ENCODE measurements at regions not wholly inside any gene's neighbourhood (a gene's known extent, or its start where the extent isn't known, plus 50 kb on each side); places are given as distances from the start of the nearest gene placed in this dataset.

DNA sequence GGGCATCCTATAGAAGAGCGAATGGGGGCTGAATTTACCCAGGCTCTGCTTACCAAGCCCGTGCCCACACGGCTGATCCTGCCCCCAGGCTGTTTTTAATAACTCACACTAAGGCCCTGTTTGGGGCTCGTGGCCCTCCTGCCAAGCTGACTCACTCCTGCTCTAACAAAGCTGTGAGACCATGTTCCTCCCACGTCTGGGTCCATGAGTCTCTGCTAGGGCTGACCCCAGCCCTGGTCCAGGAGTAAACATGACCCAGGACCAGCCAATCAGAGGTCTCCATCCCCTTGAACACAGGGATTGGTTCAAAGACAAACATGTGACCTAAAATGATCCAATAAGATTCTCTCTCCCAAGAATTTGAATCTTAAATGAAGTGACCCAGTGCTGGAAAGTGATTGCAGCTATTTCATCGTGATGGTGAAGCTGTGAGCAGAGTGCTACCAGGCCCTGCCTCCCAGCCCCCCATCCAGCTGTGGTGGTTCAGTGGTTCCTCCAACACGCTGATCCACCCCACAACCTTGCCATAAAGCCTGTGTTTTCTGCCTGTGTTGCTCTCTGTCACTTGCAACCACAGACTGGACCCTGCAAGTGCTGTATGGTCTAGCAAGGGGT lies 57.2 kb downstream of the C16orf82 start:
- no peak for DNase-seq (ENCODE audit: extremely low read depth, low read depth)

DNA sequence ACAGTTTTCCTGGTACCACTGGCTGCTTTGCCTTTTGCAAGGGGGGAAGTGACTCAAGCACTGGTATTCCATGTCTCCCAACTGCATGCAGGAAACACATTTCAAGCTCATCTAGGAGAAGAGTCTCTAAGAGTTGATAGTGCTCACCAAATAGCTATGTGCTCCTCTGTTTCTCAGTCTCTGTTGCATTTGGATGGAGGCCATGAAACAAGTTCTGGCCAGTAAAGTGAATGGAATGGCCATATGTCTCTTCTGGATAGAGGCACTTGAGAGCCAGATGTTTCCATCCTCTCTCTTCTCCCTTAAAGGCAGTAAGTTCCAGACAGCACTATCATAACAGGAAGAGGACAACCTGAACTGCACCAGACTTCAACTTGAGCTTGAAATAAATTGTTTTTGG lies 60.6 kb downstream of the C16orf82 start:
- TF ChIP-seq, protein P1, sequence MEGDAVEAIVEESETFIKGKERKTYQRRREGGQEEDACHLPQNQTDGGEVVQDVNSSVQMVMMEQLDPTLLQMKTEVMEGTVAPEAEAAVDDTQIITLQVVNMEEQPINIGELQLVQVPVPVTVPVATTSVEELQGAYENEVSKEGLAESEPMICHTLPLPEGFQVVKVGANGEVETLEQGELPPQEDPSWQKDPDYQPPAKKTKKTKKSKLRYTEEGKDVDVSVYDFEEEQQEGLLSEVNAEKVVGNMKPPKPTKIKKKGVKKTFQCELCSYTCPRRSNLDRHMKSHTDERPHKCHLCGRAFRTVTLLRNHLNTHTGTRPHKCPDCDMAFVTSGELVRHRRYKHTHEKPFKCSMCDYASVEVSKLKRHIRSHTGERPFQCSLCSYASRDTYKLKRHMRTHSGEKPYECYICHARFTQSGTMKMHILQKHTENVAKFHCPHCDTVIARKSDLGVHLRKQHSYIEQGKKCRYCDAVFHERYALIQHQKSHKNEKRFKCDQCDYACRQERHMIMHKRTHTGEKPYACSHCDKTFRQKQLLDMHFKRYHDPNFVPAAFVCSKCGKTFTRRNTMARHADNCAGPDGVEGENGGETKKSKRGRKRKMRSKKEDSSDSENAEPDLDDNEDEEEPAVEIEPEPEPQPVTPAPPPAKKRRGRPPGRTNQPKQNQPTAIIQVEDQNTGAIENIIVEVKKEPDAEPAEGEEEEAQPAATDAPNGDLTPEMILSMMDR (IDR thresholded peaks at IDR 0.05; ENCODE audit: low read depth, low read length), result no peak
- DNase-seq (ENCODE audit: extremely low read depth, low read depth), result peak; percentile 12

More for the DNA sequence above, 57.2 kb downstream of the C16orf82 start:
- TF ChIP-seq, protein P1 (IDR thresholded peaks at IDR 0.05; ENCODE audit: low read depth, low read length), result no peak

DNA sequence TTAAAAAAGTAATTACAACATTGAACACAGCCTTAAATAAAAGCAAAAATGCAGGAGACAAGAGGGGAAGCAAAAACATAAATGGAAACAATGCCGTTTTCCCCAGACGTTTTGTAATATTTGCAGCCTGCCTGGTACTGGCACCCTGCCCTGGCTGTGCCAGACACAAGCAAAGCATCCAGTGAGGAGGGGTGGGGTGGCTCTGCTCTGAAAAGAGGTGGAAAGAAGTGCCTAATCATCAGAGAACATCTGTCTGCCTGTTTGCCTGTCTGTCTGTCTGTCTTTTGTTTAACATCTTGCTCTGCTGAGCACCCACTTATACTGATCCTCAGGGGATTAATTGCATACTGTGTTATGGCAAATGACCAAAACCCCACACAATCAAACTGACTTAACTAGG lies 62.7 kb downstream of the C16orf82 start:
- DNase-seq (ENCODE audit: extremely low read depth, low read depth), result no peak
- TF ChIP-seq, protein P1 (IDR thresholded peaks at IDR 0.05; ENCODE audit: low read depth, low read length), result no peak

DNA sequence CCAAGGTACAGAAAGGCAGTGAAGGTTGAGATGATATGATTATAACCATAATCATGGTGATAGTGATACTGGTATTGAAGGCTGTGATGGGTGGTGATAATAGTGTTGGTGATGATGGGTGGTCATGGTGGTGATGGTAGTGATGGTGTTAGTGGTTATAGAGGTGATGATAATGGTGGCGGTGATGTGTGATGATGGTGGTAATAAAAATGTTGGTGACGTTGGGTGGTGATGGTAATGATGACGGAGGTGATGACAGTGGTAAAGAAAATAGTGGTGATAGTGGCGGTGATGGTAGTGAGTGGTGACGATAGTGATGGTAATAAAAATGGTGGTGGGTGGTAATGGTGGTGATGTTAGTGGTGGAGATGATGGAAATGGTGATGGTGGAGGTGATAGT lies 65.1 kb upstream of the KDM8 start:
- DNase-seq (ENCODE audit: extremely low read depth, low read depth), result no peak
- TF ChIP-seq, protein P1 (IDR thresholded peaks at IDR 0.05; ENCODE audit: low read depth, low read length), result no peak

DNA sequence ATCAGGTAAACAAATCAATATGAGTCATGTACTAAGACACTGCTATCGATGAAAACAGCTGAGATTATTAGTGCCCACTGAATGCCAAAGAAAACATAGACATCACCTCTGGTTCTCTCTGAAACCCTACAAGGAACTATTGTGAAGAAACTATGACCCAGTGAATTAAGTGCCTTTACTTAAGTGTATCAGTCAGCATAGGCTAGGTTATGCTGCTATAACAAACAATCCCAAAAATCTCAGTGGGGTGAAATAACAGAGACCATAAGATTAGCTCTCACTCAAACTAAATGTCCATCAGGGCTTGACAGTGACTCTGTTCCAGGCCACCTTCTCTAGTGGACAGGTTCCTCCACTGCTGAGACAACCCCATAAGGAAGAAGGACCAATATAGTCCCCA lies 57.7 kb upstream of the KDM8 start:
- TF ChIP-seq, protein P1 (IDR thresholded peaks at IDR 0.05; ENCODE audit: low read depth, low read length), result no peak
- no peak for DNase-seq (ENCODE audit: extremely low read depth, low read depth)

DNA sequence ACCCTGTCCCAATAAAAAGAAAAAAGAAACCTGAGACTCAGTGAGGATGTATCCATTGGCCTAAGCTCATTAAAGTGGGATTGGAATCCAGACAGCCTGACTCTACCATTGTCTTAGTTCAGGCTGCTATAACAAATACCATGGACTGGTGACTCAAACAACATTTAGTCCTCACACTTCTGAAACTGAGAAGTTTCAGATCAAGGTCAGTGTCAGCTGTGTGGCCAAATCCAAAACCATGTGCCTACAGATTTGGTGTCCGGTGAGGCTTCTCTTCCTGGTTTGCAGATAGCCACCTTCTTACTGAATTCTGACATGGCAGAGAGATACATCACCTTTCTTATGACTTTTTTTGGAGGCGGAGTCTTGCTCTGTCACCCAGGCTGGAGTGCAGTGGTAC lies 53.3 kb upstream of the KDM8 start:
- TF ChIP-seq, protein P1 (IDR thresholded peaks at IDR 0.05; ENCODE audit: low read depth, low read length), result no peak
- DNase-seq (ENCODE audit: extremely low read depth, low read depth), result no peak

DNA sequence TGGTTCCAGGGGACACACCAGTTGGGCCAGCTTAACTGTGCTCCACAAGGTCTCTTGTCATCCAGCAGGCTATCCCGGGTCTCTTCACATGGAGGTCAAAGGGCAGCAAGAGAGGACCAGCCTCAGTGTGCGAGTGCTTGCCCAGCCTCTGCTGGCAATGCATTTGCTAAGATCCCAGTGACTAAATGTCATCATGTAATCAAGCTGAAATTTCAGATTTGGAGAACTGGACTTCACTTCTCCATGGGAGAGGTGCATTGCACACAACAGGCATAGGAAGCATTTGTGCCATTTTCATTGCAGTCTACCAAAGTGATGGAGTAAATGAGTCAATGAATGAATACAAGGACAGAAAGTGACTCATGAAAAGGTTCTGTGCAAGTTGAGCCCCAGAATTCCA lies 51.2 kb upstream of the KDM8 start:
- TF ChIP-seq, protein P1 (IDR thresholded peaks at IDR 0.05; ENCODE audit: low read depth, low read length), result no peak
- DNase-seq (ENCODE audit: extremely low read depth, low read depth), result no peak
